B cell (primary cell): ENCODE measurements at regions not wholly inside any gene's neighbourhood (a gene's known extent, or its start where the extent isn't known, plus 50 kb on each side); places are given as distances from the start of the nearest gene placed in this dataset.

Source experiments
- ATAC-seq: fragments of 200-7000 bp; cut with Tn5 transposase; one replicate; pipeline ENCODE4 v1.10.0; 2021; ENCODE audit warnings: low read depth, mild to moderate bottlenecking, moderate number of reproducible peaks, moderate library complexity
- CTCF ChIA-PET: fragments of 350-600 bp; sonication (Branson Sonifier 250); formaldehyde crosslinking; loops from one replicate; lab custom pipeline; 2021; ENCODE audit warnings: antibody characterized with exemption, inconsistent platforms; lab: Charles Lee
- POLR2A ChIA-PET: fragments of 350-600 bp; sonication (Branson Sonifier 250); formaldehyde crosslinking; loops from one replicate; lab custom pipeline; 2021; ENCODE audit warnings: antibody characterized with exemption; lab: Charles Lee
- DNase-seq: peaks from one replicate; pipeline ENCODE4 v3.0.0; 2013
- H2AFZ ChIP-seq: 2 replicates; pipeline ENCODE4 v1.6.1; 2012; ENCODE audit warnings: mild to moderate bottlenecking, low read depth, low read length; ENCODE audit not compliant: insufficient read depth, poor library complexity, severe bottlenecking
- H3K27ac ChIP-seq, 2 donors: 1 replicate in 1 of 2; 2 replicates in 1 of 2; pipeline ENCODE4 v1.5.1; 2012 to 2013; ENCODE audit warnings: low read length in 2 of 2, mild to moderate bottlenecking in 2 of 2, moderate library complexity in 1 of 2
- H3K27me3 ChIP-seq, 4 experiments: fragments of 200-600 bp in 1 of 4; sonication (generic) in 1 of 4; replicated peaks in 1 of 4; 1 replicate in 2 of 4; 2 replicates in 2 of 4; pipeline versions ENCODE4 v1.6.1 to v1.7.0; 2013 to 2016; ENCODE audit warnings: low read length in 3 of 4, mild to moderate bottlenecking in 2 of 4, mixed read lengths in 1 of 4, moderate library complexity in 1 of 4; ENCODE audit not compliant: insufficient read depth in 4 of 4, control insufficient read depth in 3 of 4; ENCODE audit errors: control extremely low read depth in 1 of 4
- H3K36me3 ChIP-seq, 2 experiments: replicated peaks in 1 of 2; 1 replicate in 1 of 2; 2 replicates in 1 of 2; pipeline versions ENCODE4 v1.6.1 to v1.7.1; 2013; ENCODE audit warnings: low read length in 1 of 2; ENCODE audit not compliant: insufficient read depth in 2 of 2, control insufficient read depth in 1 of 2; ENCODE audit errors: control extremely low read depth in 1 of 2, extremely low read depth in 1 of 2
- H3K4me1 ChIP-seq, 2 donors: fragments of 200-600 bp in 1 of 2; sonication (generic) in 1 of 2; 1 replicate in 1 of 2; 2 replicates in 1 of 2; pipeline versions ENCODE4 v1.5.1 to v1.6.1; 2013 to 2017; ENCODE audit warnings: low read length in 2 of 2; ENCODE audit not compliant: control insufficient read depth in 2 of 2, insufficient read depth in 2 of 2
- H3K4me2 ChIP-seq: replicated peaks from 2 replicates; pipeline ENCODE3; 2012; ENCODE audit warnings: mild to moderate bottlenecking, low read depth, low read length; ENCODE audit not compliant: poor library complexity, severe bottlenecking
- H3K4me3 ChIP-seq, 5 experiments: fragments of 200-600 bp in 1 of 5; sonication (generic) in 1 of 5; 1 replicate in 3 of 5; 2 replicates in 2 of 5; pipeline versions ENCODE4 v1.5.1 to v1.7.0; 2011 to 2016; ENCODE audit warnings: low read length in 4 of 5, mild to moderate bottlenecking in 4 of 5, low read depth in 2 of 5, control low read depth in 1 of 5, moderate library complexity in 1 of 5; ENCODE audit not compliant: insufficient read depth in 1 of 5; ENCODE audit errors: control extremely low read depth in 1 of 5, extremely low read depth in 1 of 5
- H3K79me2 ChIP-seq: fragments of 200-600 bp; sonication (generic); one replicate; pipeline ENCODE4 v1.6.0; 2016; ENCODE audit warnings: low read length; ENCODE audit not compliant: control insufficient read depth, insufficient read depth
- H3K9ac ChIP-seq: fragments of 200-600 bp; sonication (generic); 2 replicates; pipeline ENCODE4 v1.6.1; 2017; ENCODE audit warnings: mild to moderate bottlenecking, low read length, moderate library complexity
- H3K9me3 ChIP-seq, 3 donors: one replicate each; pipeline versions ENCODE4 v1.6.1 to v1.7.1; 2013; ENCODE audit warnings: low read length in 2 of 3; ENCODE audit not compliant: control insufficient read depth in 2 of 3, insufficient read depth in 1 of 3; ENCODE audit errors: control extremely low read depth in 1 of 3
- H4K20me1 ChIP-seq: 2 replicates; pipeline ENCODE4 v1.6.0; 2012; ENCODE audit warnings: mild to moderate bottlenecking, low read length; ENCODE audit not compliant: insufficient read depth, control insufficient read depth, poor library complexity, severe bottlenecking
- H3K27ac Mint-ChIP-seq: one replicate; pipeline ENCODE4 v1.8.0; 2021; ENCODE audit warnings: mixed read lengths
- H3K27me3 Mint-ChIP-seq: one replicate; pipeline ENCODE4 v1.8.0; 2021; ENCODE audit warnings: mixed read lengths
- H3K4me1 Mint-ChIP-seq: one replicate; pipeline ENCODE4 v1.8.0; 2021; ENCODE audit warnings: mixed read lengths
- H3K4me3 Mint-ChIP-seq: one replicate; pipeline ENCODE4 v1.8.0; 2021; ENCODE audit warnings: mixed read lengths
- H3K9me3 Mint-ChIP-seq: one replicate; pipeline ENCODE4 v1.8.0; 2022; ENCODE audit warnings: mixed read lengths; ENCODE audit not compliant: insufficient read depth
- CTCF ChIP-seq: fragments of 200-600 bp; IDR thresholded peaks from one replicate; pipeline ENCODE4 v1.8.0; 2022; ENCODE audit warnings: antibody characterized with exemption, mild to moderate bottlenecking
- EZH2 ChIP-seq: IDR thresholded peaks from 2 replicates; pipeline ENCODE4 v1.6.1; 2012; ENCODE audit warnings: borderline replicate concordance, low read depth, mild to moderate bottlenecking, moderate library complexity, low read length; ENCODE audit not compliant: insufficient read depth, poor library complexity, severe bottlenecking
- WGBS: methylation state at CpG from one replicate; pipeline ENCODE4 v1.1.5; 2013; ENCODE audit warnings: missing lambda C conversion rate; ENCODE audit not compliant: insufficient coverage; 5-methylcytosine and 5-hydroxymethylcytosine counted together
- intact Hi-C: fragments of 100-400 bp; cut with micrococcal nuclease; formaldehyde crosslinking; loops from one replicate; pipeline ENCODE4 v1.10.0; 2022

GRCh38 chr2:82128051-82128450, 1823.5 kb upstream of the LRRTM1 start:
- H3K27me3 ChIP-seq: no peaks in the 10 kb centered on the region
- no peaks in the 10 kb centered on the region for H4K20me1 ChIP-seq
- ATAC-seq (no peak), DNase-seq (no peak)
- POLR2A ChIA-PET: no interaction called here
- H3K4me3 Mint-ChIP-seq: no peak overlapping the region
- TF ChIP-seq CTCF (no peak), EZH2 (no peak)
- CTCF ChIA-PET: no interaction called here
- H3K4me1 ChIP-seq: no peaks in the 10 kb centered on the region
- H3K27me3 Mint-ChIP-seq: no peaks in the 10 kb centered on the region
- H3K79me2 ChIP-seq: no peaks in the 10 kb centered on the region
- no peak overlapping the region for H3K4me3 ChIP-seq
- no peak overlapping the region for H2AFZ ChIP-seq
- intact Hi-C loops: no loop called here
- H3K9me3 Mint-ChIP-seq: peaks cover 13% of the 10 kb centered on the region
- H3K27ac Mint-ChIP-seq: no peak overlapping the region
- H3K4me1 Mint-ChIP-seq: no peaks in the 10 kb centered on the region
- H3K4me2 ChIP-seq: no peak overlapping the region
- no peak overlapping the region for H3K9ac ChIP-seq
- no peak overlapping the region for H3K27ac ChIP-seq
- 100% methylated on average over 1 of the region's 3 CpGs for WGBS
- H3K36me3 ChIP-seq: no peaks in the 10 kb centered on the region
- H3K9me3 ChIP-seq: peaks cover 0 to 4% (median 3%) of the 10 kb centered on the region in 3 donors

GRCh38 chr2:82124629-82125028, 1820.1 kb upstream of the LRRTM1 start:
- peaks cover 0 to 3% (median 0%) of the 10 kb centered on the region in 3 donors for H3K9me3 ChIP-seq
- no peaks in the 10 kb centered on the region for H3K36me3 ChIP-seq
- no peak overlapping the region for H3K9ac ChIP-seq
- no peak for ATAC-seq
- no peaks in the 10 kb centered on the region for H3K4me1 ChIP-seq
- H3K27ac ChIP-seq: no peak overlapping the region
- no peaks in the 10 kb centered on the region for H3K79me2 ChIP-seq
- no peak overlapping the region for H3K27ac Mint-ChIP-seq
- TF ChIP-seq CTCF: no peak
- no peak for TF ChIP-seq EZH2
- no peak overlapping the region for H3K4me2 ChIP-seq
- H3K4me1 Mint-ChIP-seq: no peaks in the 10 kb centered on the region
- WGBS: 100% methylated on average over 2 of the region's 3 CpGs
- H4K20me1 ChIP-seq: no peaks in the 10 kb centered on the region
- no peak for DNase-seq
- no peaks in the 10 kb centered on the region for H3K27me3 Mint-ChIP-seq
- intact Hi-C loops: no loop called here
- H3K4me3 ChIP-seq: no peak overlapping the region
- no peak overlapping the region for H2AFZ ChIP-seq
- ChIA-PET CTCF (no interaction called here), POLR2A (no interaction called here)
- no peaks in the 10 kb centered on the region for H3K27me3 ChIP-seq
- no peak overlapping the region for H3K4me3 Mint-ChIP-seq
- H3K9me3 Mint-ChIP-seq: peaks cover 10% of the 10 kb centered on the region
